ENCODE measurements at regions not wholly inside any gene's neighbourhood (a gene's known extent, or its start where the extent isn't known, plus 50 kb on each side); places are given as distances from the start of the nearest gene placed in this dataset.

DNA sequence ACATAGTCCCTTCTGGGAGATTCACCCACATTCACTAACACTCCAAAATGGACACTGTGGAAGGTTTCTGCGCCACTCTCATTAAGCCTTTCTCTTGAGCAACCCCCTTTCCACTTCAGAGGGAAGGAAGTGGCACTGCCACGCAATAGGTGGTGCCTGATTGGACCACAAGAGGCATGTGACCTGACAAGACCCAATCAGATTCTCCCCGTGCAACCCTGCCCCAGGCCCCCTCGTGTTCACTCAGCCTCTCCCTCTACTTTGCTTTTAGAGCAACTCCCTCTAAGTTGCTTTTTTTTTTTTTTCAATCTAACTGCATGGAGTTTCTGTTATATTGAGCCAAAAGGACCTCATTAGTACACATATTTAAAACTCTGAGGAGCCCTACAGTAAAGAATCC, 158.0 kb downstream of the EN1 start:
- TF ChIP-seq, protein P1, sequence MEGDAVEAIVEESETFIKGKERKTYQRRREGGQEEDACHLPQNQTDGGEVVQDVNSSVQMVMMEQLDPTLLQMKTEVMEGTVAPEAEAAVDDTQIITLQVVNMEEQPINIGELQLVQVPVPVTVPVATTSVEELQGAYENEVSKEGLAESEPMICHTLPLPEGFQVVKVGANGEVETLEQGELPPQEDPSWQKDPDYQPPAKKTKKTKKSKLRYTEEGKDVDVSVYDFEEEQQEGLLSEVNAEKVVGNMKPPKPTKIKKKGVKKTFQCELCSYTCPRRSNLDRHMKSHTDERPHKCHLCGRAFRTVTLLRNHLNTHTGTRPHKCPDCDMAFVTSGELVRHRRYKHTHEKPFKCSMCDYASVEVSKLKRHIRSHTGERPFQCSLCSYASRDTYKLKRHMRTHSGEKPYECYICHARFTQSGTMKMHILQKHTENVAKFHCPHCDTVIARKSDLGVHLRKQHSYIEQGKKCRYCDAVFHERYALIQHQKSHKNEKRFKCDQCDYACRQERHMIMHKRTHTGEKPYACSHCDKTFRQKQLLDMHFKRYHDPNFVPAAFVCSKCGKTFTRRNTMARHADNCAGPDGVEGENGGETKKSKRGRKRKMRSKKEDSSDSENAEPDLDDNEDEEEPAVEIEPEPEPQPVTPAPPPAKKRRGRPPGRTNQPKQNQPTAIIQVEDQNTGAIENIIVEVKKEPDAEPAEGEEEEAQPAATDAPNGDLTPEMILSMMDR (IDR thresholded peaks at IDR 0.05; ENCODE audit: extremely low read depth, missing control alignments): no peak
- DNase-seq (ENCODE audit: low spot score): no peak

DNA sequence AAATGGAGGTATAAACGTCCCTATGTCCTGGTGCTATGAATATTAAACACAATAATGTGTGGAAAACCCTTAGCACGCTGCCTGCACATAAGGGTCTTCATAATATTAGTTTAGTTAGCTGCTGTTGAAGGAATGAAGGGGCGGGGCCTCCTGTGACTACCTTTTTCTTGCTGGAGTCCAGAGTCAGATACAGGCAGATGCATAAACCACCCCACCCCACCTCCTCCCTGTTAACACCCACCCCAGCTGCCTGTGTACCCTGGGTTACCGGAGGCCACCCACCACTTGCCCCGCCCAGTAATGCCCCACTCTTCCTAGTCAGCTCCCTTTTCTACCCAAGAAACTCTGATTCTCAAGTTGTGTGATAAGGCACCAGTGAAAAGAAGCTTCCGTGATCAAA, 158.4 kb downstream of the EN1 start:
- DNase-seq (ENCODE audit: low spot score): no peak
- TF ChIP-seq, protein P1 (IDR thresholded peaks at IDR 0.05; ENCODE audit: extremely low read depth, missing control alignments): no peak

DNA sequence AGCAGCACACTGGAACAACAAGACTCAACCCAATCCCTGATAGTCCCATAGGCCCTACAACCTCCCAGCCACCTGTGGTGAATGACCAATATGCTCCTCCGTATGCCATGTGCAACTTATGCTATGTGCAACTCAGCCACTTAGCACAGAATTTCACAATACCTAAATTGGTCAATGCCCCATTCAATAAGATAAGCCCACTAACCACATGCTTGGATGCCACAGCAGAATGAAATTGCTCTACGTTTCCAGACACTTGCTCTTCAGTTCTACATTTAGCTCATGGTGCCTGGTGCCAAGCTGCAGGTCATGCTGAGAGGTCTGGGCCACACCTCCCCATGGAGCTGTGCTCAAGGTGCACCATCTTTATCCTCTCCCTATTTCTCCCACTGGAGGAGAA, 159.8 kb downstream of the EN1 start:
- DNase-seq (ENCODE audit: low spot score): no peak

DNA sequence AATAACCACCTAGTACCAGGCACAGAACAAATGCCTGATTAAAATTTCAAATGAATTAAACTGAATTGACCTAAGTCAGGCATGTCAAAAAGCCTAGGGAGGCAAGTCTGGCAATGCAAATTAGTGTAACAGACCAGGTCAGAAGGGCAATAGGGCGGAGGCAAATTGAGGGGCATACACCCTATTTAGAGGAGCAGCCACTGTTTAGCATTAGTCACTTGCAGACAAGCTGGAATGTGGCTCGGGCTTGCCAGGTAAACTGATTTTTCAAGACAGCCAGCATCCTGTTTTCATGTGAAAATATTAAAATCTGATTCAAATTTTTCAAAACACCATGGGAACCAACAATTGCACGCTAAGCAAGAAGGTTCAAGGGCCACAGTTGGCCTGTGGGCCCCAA, 160.3 kb downstream of the EN1 start:
- DNase-seq (ENCODE audit: low spot score): no peak
- TF ChIP-seq, protein P1 (IDR thresholded peaks at IDR 0.05; ENCODE audit: extremely low read depth, missing control alignments): no peak

More for the DNA sequence above, 159.8 kb downstream of the EN1 start:
- TF ChIP-seq, protein P1 (IDR thresholded peaks at IDR 0.05; ENCODE audit: extremely low read depth, missing control alignments): no peak

DNA sequence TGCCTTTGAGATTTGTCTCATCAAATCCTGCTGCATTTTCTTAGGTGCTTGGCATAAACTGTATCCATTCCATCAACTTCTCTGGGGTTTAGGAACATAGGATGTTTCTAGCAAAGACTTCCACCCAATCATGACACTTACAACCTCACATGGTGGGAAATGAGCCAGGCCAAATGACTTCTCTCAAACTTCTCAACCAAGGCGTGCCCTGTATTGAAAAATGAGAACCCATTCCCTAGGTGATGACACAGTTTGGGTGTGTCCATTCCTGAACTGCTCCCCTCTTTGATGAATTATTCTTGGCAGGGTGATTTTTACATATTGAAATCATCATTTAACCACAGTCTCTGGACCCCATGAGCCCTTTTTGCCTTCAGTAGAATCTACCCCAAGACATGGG, 161.1 kb downstream of the EN1 start:
- DNase-seq (ENCODE audit: low spot score): no peak
- TF ChIP-seq, protein P1 (IDR thresholded peaks at IDR 0.05; ENCODE audit: extremely low read depth, missing control alignments): no peak

DNA sequence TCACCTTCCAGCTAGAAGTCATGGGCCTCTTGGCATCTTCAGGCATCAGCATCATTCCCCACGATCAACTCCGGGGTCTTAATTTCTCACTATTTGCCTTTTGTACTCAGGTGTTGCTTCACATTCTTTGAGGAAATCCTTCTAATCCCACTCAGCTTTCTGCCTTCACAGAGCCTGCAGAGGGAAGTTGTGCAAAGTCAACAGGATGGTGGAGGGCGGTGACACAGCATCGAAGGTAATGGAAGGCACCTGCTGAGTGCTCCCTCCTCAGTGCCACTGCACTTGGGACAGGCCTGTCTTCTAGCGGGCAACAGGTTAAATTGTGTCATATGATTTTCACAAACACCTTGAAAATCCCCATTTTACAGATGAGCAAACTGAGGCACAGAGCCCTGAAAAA, 164.0 kb downstream of the EN1 start:
- TF ChIP-seq, protein P1 (IDR thresholded peaks at IDR 0.05; ENCODE audit: extremely low read depth, missing control alignments): no peak
- no peak for DNase-seq (ENCODE audit: low spot score)

DNA sequence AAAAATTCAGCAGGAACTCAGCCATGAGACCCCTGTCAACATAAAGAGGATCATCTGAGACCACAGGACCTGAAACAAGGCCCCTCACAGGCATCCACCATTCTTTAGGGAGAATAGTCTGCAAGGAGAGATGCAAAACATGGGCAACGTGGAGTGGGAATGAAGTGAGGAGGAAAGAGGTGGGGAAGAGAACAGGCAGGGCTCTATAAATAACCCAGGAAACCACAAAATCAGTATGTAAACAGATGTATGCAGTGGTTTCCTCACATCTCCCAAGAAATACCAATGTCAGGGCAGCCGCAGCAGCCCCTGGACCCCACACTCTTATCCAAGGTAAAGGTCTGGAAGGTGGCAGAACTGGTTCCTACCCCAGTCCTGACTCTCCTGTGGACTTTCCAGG, 168.5 kb downstream of the EN1 start:
- no peak for DNase-seq (ENCODE audit: low spot score)
- TF ChIP-seq, protein P1 (IDR thresholded peaks at IDR 0.05; ENCODE audit: extremely low read depth, missing control alignments): no peak
